Gastroesophageal sphincter (tissue), 4 donors: ENCODE measurements at regions not wholly inside any gene's neighbourhood (a gene's known extent, or its start where the extent isn't known, plus 50 kb on each side); places are given as distances from the start of the nearest gene placed in this dataset.

Experiments used
- ATAC-seq: fragments of 150-250 bp; one replicate; pipeline ENCODE4 v1.9.1; 2016; ENCODE audit warnings: mild to moderate bottlenecking, moderate library complexity
- H3K27ac ChIP-seq, 4 donors: fragments of 200-600 bp; sonication (generic) in 3 of 4; 1 replicate in 3 of 4; 2 replicates in 1 of 4; pipeline ENCODE4 v1.5.1; 2016 to 2019
- H3K27me3 ChIP-seq: fragments of 200-600 bp; sonication (generic); one replicate; pipeline ENCODE4 v1.5.1; 2019
- H3K36me3 ChIP-seq, 2 donors: fragments of 200-600 bp; sonication (generic); one replicate each; pipeline ENCODE4 v1.5.1; 2019; ENCODE audit warnings: control low read depth in 1 of 2
- H3K4me1 ChIP-seq, 3 donors: fragments of 200-600 bp; sonication (generic); 1 replicate in 2 of 3; 2 replicates in 1 of 3; pipeline ENCODE4 v1.5.1; 2016 to 2019; ENCODE audit warnings: control low read depth in 2 of 3
- H3K4me3 ChIP-seq, 2 donors: fragments of 200-600 bp; sonication (generic); one replicate each; pipeline ENCODE4 v1.5.1; 2019; ENCODE audit warnings: mild to moderate bottlenecking in 1 of 2, moderate library complexity in 1 of 2
- H3K9me3 ChIP-seq, 3 donors: fragments of 200-600 bp; sonication (generic); one replicate each; pipeline ENCODE4 v1.5.1; 2017 to 2019; ENCODE audit warnings: control low read depth in 2 of 3
- EP300 ChIP-seq: sonication (generic); formaldehyde crosslinking; IDR thresholded peaks from one replicate; pipeline ENCODE4 v1.6.1; 2017; ENCODE audit warnings: antibody characterized with exemption, mild to moderate bottlenecking
- POLR2A ChIP-seq, 2 donors: fragments of 450-650 bp; IDR thresholded peaks; one replicate each; pipeline ENCODE4 v1.6.1; 2017; ENCODE audit warnings: antibody characterized with exemption in 2 of 2, mild to moderate bottlenecking in 2 of 2, moderate library complexity in 1 of 2
- POLR2AphosphoS5 ChIP-seq: sonication (generic); formaldehyde crosslinking; IDR thresholded peaks from one replicate; pipeline ENCODE4 v1.6.1; 2017; ENCODE audit warnings: antibody characterized with exemption
- WGBS, 2 donors: methylation state at CpG; one replicate each; pipeline ENCODE4 v1.1.5; 2018; ENCODE audit warnings: low coverage in 1 of 2; 5-methylcytosine and 5-hydroxymethylcytosine counted together
- small RNA-seq, 4 donors: library from RNA; depleted of rRNA; stranded (forward); fragments of <200 nt; gene quantifications; one replicate each; pipeline ENCODE3, GENCODE V24; 2016
- TF ChIP-seq, protein P1 (sequence below), 4 experiments: fragments of 200-600 bp in 2 of 4; fragments of 450-650 bp in 2 of 4; sonication (generic) in 1 of 4; IDR thresholded peaks; one replicate each; pipeline ENCODE4 v1.5.1; 2017 to 2019; ENCODE audit warnings: antibody characterized with exemption in 4 of 4, mild to moderate bottlenecking in 2 of 4, moderate library complexity in 2 of 4

GRCh38 chr4:81523672-81524327 lies 52.1 kb upstream of the RASGEF1B start:
- Histone ChIP-seq H3K27me3 (no peaks in the 10 kb centered on the region), H3K36me3 (no peaks in the 10 kb centered on the region), H3K4me1 (no peaks in the 10 kb centered on the region), H3K4me3 (no peak overlapping the region), H3K9me3 (peaks cover 0 to 7% (median 0%) of the 10 kb centered on the region in 3 donors), H3K27ac (peak overlapping the region in 1 of 4 donors; percentile 31)
- WGBS, 2 donors, result 92 to 93% methylated on average over 2 of the region's 2 CpGs
- TF ChIP-seq EP300 (no peak), POLR2A (IDR thresholded peaks at IDR 0.05) (no peak), POLR2AphosphoS5 (no peak)
- TF ChIP-seq, protein P1, sequence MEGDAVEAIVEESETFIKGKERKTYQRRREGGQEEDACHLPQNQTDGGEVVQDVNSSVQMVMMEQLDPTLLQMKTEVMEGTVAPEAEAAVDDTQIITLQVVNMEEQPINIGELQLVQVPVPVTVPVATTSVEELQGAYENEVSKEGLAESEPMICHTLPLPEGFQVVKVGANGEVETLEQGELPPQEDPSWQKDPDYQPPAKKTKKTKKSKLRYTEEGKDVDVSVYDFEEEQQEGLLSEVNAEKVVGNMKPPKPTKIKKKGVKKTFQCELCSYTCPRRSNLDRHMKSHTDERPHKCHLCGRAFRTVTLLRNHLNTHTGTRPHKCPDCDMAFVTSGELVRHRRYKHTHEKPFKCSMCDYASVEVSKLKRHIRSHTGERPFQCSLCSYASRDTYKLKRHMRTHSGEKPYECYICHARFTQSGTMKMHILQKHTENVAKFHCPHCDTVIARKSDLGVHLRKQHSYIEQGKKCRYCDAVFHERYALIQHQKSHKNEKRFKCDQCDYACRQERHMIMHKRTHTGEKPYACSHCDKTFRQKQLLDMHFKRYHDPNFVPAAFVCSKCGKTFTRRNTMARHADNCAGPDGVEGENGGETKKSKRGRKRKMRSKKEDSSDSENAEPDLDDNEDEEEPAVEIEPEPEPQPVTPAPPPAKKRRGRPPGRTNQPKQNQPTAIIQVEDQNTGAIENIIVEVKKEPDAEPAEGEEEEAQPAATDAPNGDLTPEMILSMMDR (IDR thresholded peaks at IDR 0.05), result no peak
- no peak for ATAC-seq

DNA sequence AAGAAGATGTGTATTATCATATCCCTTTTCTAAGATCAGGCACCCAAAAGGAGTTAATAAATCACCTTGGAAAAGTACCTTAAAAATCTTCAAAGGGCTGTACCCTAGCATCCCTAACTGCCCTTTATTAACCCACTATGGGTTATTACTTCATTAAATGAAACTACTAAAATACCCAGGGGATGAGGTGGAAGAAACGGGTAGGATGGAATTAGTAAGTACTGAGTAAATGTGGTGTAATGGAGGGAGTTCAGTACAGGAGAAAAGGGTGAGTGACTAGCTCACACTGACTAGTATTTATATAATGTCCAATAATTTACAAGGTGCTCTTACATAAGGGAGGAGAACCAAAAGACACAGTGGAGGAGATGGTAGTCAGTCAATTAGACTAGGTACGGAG lies 51.0 kb upstream of the RASGEF1B start:
- no peak for TF ChIP-seq POLR2AphosphoS5
- TF ChIP-seq, protein P1 (IDR thresholded peaks at IDR 0.05), result no peak
- no peak for TF ChIP-seq EP300
- Histone ChIP-seq H3K4me3 (no peak overlapping the region), H3K9me3 (peaks cover 0 to 1% (median 0%) of the 10 kb centered on the region in 3 donors), H3K36me3 (no peaks in the 10 kb centered on the region), H3K27ac (no peak overlapping the region), H3K27me3 (no peaks in the 10 kb centered on the region), H3K4me1 (no peaks in the 10 kb centered on the region)
- no peak for ATAC-seq
- WGBS, 2 donors, result 67 to 88% methylated on average over 2 of the region's 2 CpGs

GRCh38 chr4:81521708-81522107 lies 50.0 kb upstream of the RASGEF1B start:
- ATAC-seq, result no peak
- no peak overlapping the region for H3K4me3 ChIP-seq
- no peaks in the 10 kb centered on the region for H3K4me1 ChIP-seq
- no peaks in the 10 kb centered on the region for H3K27me3 ChIP-seq
- H3K9me3 ChIP-seq, result no peaks in the 10 kb centered on the region
- no peak overlapping the region for H3K27ac ChIP-seq
- TF ChIP-seq POLR2A (IDR thresholded peaks at IDR 0.05) (no peak), POLR2AphosphoS5 (no peak), EP300 (no peak)
- TF ChIP-seq, protein P1 (IDR thresholded peaks at IDR 0.05), result no peak
- 31 to 63% methylated on average over 1 of the region's 1 CpG for WGBS, 2 donors
- H3K36me3 ChIP-seq, result no peaks in the 10 kb centered on the region

Small RNA genes lying in the stretch of these regions (small RNA-seq; reads per million reads assigned to genes)
- gene RF00322 (0 reads per million in 4 donors), gene RNU6-499P (0 reads per million in 4 donors)
